HG02973 (cell line): ENCODE measurements at regions not wholly inside any gene's neighbourhood (a gene's known extent, or its start where the extent isn't known, plus 50 kb on each side); places are given as distances from the start of the nearest gene placed in this dataset.

Experiments used
- ATAC-seq: cut with Tn5 transposase; IDR thresholded peaks from one replicate; pipeline ENCODE4 v1.9.1; 2021; ENCODE audit warnings: moderate library complexity; ENCODE audit not compliant: unreplicated experiment

DNA sequence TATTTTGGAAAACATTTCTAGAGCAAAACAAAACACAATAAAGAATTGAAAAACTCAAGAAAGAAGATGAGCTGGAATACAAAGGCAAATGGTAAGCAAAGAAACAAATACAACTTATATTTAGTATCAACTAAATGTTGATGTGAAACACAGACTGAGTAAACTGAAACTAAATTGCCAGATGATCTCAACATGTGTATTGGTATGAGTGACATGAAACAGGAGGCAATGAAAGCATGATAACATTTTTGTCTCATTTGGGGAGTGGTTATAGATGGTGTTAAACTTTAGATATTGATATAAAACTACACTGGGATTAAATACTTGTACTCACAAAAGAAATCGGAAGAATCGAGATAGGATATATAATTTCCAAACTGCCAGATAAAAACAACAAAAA lies 805.6 kb upstream of the CXADR start:
- no peak for ATAC-seq

DNA sequence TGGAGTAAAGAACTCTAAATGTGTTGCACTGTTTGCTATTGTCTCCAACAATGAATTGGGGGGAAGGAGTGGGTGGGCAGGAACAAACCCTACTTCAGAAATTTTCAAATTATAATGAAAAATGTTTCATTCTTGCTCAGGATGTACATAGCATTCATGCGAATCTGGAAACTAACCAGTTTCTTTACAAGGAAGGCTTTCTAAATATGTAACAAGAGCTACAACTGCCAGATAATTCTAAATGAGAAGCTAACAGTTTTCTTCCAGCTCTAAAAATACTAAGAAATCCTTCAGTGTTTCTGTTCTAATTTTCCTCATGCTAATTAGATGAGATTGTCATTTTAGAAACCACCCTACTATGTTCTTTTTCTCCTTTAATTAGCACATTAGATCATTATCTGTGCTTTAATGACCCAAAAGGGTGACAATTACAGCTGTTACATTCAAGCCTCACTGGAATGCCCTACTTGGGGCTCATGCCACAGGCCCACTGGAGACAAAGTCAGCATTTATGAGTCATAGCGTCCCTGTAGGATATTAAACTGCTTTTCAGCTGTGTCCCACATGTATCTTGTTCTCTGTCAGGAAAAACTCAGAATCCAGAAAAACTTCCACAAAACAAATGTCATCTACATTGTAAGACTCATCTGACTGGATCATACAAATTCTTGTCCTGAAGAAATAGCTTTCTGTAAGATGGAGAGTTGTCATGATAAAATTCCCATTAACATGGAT lies 804.6 kb upstream of the CXADR start:
- ATAC-seq, result no peak

DNA sequence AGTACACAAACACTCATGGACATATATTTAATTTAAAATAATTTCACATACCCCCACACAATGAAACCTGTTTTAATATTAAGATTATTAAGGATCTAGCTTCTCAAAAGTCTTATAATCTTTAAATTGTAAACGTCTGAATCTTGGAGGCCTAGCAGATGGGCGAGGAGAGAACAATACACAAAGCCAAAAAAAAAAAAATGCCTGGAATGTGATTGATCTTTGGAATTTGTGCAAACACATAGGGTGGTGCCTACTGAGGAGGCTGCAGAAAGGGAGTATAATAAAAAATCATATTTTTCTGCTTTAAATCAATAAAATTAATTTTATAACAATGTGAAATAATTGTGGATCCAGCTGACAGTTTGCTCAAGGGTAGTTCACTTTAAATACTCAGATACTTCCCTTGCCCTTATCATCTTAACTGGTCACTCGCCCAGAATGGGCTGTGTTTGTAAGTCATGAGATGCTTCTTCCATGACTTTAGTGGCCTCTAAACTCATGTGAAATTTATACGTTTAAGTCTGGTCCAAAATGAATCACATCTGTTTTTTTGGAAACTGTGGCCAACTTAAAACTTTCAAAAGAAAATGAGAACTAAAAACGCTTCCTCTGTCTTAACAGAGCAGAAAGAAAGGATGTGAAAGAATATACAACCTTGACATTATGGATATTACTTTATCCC lies 802.8 kb upstream of the CXADR start:
- no peak for ATAC-seq

DNA sequence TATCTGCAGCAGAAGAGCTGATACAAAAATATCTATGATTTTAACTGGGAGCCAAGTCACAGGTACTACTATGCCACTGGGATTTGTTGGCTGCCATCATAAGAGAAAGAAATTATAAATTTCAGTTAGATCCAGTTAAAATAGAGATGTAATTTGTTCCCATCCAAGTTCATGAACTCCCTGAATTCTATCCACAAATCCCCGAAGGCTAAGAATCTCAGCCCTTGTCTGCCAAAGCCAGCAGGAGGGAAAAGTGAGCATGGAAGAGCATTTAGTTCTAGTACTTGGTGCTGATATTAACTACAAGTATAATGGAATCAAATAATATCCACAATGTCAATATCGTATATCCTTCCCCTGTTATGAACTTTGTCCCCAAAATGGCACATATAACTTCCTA lies 801.1 kb upstream of the CXADR start:
- ATAC-seq, result no peak

DNA sequence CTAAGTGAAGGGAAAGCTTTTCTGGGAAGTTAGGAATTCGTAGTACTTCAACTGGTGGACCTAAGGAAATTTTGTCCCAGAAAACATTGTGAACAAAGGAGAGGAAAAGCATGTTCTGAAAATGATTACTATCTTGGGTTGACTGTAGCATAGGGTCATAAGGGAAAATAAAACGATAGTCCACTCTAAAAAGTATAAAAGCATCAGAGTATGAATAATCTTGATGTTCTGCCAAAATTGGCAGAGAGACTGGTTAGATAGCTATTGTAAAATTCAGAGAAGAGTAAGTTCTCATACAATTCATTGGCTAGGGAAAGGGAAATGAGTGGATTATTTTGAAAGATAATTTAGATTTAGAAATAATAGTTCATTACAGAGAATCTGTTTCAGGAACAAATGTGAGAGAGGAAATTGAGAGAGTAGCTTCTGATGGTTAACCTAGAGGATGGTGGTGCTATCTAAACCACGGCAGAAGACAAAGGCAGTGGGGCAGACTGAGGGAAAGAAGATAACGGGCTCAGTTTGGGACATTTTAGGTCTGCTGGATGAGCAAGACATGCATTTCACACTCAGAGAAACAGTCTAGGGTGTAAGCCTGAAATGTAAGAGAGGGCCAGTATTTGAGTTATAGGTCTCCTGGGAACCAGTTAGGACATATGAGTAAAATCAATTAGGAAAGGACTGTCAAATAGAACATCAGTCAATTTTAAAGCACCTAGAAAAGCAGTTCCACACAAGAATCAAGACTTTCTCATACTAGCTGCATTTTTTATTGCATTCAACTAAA lies 799.3 kb upstream of the CXADR start:
- ATAC-seq, result no peak

DNA sequence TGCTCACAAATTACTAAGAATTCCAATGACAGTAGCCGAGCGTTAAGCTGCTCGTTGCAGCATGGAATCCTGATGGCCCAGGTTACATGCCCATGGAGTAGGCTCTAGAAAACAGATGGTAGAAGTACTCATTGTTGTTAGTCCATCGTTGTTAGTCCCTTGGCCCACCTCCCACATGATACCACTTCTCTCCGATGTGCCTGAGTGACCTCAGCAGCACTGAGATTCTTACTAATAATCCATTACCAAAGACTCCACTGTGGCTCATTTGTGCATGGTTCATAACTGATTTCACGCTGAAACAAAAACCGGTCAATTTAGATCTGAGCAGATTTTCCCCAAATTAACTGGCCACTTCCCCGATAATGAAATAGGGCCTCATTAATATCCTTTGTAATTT lies 772.3 kb upstream of the CXADR start:
- no peak for ATAC-seq

DNA sequence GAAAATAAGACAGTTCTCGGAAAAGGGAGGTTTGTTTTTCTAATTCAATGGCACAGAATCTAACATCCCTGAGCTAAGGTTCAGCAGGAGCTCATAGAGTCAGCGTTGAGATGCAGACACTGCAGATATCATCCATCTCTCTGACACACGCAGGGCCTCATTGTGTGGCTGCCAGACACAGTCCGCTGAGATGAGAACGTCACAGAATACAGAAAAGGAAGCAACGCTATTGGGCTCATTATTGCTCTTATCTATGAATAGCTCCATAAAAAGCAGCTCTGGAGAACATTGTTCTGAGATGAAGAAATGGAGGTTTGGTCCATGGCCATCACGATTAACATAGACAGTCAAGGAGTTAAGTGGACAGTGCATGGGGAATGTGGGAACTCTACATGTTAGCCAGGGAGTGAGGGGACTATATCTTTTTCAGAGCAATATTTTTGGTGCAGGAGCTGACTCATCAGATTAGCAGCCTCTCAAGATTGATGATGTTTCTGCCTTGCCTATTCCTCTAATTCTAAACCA lies 771.6 kb upstream of the CXADR start:
- no peak for ATAC-seq

DNA sequence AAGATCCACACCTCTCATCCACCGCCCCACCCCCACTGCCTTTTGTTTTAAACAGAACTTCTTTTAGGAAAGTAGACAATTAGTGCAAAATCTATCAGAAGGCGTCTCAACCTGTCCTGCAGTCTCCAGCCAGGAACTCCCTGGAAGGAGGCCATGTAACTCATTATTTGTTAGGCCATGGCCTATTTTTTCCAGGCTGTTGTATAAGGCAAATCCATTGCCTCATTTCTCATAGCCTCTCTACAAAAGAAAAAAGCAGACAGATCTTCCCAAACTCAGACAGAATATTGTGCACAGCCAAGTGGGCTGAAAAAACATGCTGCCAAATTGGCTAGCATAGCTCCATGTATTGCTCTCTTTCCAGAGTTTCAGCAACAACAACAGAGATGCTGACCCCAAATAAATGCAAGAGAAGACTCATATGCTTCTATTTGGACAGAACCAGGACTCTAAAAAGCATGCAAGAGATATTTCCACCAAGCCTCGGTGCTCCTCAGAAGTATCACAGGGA lies 770.7 kb upstream of the CXADR start:
- ATAC-seq, result no peak

DNA sequence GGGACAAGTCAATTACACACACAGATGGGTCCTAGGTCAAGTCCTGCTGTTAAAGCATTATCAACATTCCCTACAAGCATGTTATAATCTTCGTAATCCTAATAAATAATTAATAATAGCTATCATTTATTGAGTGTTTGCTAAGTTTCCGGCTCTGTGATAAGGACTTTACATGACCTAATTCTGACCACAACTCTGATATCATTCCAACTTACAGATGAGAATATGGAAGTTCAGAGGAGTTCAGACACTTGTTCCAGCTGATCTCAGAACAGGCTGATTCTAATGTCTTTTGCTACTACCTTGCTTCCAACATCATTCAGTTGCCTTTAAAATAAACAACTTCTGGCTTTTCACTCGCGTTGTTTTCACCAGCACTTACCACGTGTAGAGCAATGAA lies 770.1 kb upstream of the CXADR start:
- ATAC-seq, result no peak

DNA sequence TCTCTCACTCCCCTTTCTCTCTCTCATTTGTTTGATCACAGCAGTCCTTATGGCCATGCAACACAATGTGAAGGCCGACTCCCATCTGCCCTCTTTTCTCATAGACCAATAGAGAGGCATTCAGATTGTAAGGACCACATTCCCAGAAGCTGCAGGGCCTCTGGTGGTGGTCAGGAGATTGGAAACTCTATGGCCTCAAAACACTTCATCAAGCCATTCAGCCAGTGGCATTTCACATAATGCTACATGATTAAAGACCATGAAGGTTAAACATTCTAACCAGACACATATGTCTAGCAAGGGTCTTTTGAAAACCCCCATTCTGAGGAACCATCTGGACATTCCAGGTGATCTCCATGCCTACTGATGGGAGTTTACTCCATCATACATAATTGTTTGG lies 769.5 kb upstream of the CXADR start:
- ATAC-seq, result no peak

DNA sequence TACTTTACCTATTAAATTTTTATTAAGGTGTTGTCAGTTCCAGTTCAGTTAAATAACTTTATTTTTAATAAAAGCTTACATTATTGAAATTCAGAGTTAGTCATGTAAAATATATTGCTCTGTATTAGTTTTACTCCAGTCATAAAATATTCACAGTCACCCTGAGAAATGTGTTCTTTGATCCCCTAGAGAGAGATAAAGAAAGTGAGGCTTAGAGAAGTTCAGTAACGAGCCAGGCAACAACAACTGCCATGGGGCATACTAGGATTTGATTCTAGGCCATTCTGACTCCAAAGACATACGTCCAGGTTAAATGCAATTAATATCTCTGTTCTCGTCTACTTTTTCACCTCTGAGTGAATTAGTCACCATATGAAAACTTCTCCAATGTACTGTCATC lies 761.9 kb upstream of the CXADR start:
- no peak for ATAC-seq

DNA sequence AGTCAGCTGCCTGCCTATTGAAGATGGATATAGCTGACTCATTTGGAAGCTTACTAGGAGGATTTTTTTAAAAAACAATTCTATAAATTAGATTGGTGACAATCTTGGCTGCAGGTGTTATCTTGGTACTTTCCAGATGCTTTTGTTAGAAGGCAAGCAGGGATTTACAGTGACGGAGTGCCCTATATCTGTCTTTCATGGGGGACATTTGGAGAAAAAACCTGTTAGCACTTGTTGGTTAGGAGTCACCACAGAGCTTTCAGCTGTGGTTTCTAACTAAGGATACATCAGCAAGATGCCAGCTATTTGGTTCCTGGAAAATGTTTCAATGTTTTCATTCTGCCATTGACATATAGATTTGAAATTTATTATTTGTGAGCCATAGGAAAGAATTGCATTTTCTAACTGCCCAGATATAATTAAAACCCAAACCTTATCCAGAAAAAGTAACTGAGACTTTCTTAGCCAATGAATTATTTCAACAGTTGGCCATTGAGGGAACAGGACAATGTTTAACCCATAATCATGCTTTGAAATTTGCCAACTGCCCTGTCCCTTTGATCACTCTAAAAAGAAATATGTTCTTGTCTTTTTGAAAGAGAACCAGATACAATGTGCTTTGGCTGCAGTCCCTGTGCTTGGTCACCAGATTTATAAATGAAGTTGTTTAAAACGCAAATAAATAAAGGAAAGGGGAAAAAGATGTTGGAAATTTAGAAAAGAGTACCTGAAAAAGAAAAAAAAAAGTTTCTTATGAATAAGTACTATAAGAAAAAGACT lies 761.0 kb upstream of the CXADR start:
- no peak for ATAC-seq

DNA sequence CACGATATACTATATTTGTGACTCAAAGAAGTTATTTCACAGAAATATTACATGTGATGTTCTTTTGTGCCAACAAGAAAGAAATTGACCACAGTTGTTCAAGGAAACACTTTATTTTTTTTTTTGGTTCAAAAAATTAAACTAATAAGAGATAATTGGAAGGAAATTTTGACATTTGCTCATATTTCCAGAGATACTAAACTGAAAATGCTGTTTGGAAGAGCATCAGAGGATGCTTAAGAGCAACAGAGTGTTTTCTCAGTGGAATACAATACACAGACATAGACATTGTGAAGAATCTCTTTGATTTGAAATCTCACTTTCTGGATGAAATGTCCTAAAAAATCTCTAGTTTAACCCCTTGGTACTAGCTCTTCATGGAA lies 760.4 kb upstream of the CXADR start:
- no peak for ATAC-seq

DNA sequence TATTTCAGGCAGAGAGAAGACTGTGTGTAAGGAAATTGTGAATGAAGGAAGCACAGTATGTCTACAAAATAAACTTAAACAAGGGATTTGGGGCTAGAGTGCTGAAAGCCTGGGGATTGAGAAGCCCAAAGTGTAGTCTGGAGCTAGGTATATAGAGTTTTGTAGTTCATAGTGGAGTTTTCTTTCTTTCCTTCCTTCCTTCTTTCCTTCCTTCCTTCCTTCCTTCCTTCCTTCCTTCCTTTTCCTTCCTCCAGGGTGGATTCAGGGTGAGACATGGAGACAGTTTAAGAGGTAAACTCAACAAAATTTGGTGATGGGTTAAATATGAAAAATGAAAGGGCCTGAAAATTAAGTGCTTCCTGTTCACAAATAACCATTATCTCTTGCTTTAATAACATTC lies 757.8 kb upstream of the CXADR start:
- ATAC-seq, result no peak

DNA sequence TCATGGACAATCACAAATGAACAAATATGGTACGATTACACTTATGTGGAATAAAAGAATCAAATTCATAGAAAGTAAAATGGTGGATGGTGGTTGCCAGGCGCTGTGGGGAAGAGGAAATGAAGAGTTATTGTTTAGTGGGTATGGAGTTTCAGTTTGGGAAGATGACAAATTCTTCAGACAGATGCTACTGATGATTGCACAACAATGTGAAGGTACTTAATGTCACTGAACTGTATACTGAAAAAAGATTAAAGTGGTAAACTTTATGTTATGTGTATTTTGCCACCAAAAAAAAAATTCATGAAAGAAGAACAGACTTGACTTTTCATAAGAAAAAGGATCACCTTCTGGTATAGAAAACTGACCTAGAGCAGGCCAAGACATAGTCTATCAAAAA lies 745.6 kb upstream of the CXADR start:
- ATAC-seq, result no peak

DNA sequence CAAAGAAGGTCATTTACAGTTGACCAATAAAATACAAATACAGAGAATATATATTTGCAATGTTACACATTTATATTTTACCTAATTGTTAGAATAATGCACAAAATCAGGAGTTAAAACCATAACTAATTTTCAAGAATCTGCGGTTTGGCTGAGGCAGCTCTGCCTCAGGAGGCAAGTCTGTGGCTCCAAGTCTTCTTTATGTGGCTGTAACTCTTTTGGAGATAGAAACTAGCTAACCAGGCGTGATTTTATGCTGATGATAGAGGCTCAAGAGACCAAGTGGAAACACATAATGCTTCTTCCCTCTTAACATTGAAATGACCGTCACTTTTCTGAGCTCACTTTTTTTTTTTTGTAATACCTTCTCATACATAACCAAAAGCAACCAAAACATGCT lies 744.7 kb upstream of the CXADR start:
- no peak for ATAC-seq

DNA sequence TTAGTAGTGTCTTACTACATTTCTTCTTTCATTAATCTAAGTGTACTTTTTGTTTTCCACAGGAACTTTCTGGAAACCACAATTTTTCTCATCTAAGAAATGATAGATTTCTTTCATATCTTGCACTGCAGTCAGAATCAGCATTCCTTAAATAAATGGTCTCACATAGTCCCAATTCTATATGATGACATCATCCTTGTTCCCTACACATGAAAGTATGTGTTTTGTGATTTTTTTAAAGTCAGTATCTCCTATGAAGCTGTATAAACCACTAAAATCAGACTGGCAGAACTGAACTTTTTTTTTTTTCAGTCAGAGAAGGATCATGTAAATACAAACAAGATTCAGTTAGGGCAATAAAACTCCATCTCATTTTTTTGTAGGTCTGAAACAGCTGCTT lies 742.6 kb upstream of the CXADR start:
- ATAC-seq, result no peak

DNA sequence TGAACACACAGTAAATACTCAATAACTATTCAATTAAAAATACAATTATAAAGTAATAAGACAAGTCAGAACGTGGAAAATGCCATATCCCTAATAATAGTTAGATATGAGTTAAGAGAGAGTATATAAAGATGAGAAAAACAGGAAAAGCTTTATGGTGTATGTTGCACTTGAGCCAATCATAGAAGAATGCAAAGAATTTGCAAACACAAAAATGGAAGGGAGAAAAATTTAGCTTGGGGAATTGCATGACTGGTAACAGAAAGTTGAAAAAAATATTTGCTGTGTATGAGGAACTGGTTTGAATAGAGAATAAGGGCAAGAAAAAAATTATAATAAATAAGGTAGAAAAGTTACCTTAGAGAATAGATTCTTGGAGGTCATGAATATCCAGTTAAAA lies 739.6 kb upstream of the CXADR start:
- no peak for ATAC-seq

DNA sequence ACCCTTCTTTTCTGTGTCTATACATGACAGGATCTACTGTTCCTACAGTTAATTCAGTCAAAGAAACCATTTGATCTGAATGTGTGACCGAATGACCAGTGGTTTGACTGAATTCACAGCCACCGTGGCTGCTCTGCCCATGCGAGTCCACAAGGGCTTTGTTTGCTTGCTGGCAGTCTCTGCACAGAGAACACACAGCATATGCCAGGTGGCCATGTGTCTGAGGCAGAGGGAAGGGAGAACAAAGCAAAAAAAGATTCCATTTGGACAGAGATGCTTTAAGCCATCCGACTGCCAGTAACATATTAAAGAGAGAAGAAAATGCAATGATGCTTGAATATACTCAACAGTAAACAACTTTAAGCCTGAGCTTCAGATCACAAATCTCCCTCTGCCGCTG lies 737.8 kb upstream of the CXADR start:
- ATAC-seq, result no peak

DNA sequence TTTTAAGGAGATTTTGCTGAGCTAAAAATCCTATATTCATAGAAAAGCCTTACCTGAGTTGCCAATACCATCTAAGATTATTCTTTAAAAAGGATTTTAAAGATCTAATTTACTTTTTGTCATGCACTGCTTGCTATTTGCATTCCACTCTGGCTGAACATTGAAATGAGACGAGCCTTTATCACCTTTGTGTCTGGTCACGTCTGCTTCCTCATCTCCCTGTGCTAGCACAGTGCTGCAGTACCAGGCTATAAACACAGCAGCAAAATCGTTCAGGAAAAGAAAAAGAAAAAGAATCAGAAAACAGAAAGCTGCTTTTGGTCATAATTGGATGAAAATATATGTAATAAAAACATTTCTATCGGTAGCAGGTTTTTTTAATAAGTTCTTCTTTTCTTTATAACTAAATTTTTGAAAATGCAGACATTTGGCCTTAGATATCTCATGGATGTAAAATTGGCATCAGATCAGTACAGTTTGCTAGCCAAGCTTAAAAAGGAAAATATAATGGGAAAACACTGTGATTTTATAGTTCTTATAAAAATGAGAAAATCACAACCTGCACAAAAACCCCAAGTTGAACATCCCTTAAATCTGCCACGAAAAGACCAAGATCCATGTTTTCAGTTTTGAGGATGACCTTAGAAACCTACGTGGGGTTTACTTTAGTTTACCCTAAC lies 735.7 kb upstream of the CXADR start:
- ATAC-seq, result no peak
